Esophagus squamous epithelium (tissue), 5 donors: ENCODE measurements at regions not wholly inside any gene's neighbourhood (a gene's known extent, or its start where the extent isn't known, plus 50 kb on each side); places are given as distances from the start of the nearest gene placed in this dataset.

ENCODE experiments used
- DNase-seq: peaks from one replicate; lab custom pipeline; 2025; lab: John Stamatoyannopoulos, UW
- H3K27ac ChIP-seq, 4 donors: fragments of 200-600 bp; sonication (generic); one replicate each; pipeline ENCODE4 v1.5.1; 2016 to 2019; ENCODE audit warnings: mild to moderate bottlenecking in 1 of 4
- H3K27me3 ChIP-seq, 4 donors: fragments of 200-600 bp; sonication (generic); 1 replicate in 3 of 4; 2 replicates in 1 of 4; pipeline versions ENCODE4 v1.5.1 to v1.6.0; 2017 to 2021; ENCODE audit warnings: antibody characterized with exemption in 1 of 4
- H3K36me3 ChIP-seq, 3 donors: fragments of 200-600 bp; sonication (generic); one replicate each; pipeline ENCODE4 v1.5.1; 2016 to 2019
- H3K4me1 ChIP-seq, 3 donors: fragments of 200-600 bp; sonication (generic); one replicate each; pipeline ENCODE4 v1.5.1; 2017 to 2019
- H3K4me3 ChIP-seq, 4 donors: fragments of 200-600 bp; sonication (generic); 1 replicate in 3 of 4; 2 replicates in 1 of 4; pipeline ENCODE4 v1.5.1; 2016 to 2019; ENCODE audit warnings: mild to moderate bottlenecking in 2 of 4, moderate library complexity in 1 of 4
- H3K9me3 ChIP-seq, 3 donors: fragments of 200-600 bp; sonication (generic); one replicate each; pipeline ENCODE4 v1.5.1; 2016 to 2019
- CTCF ChIP-seq, 6 experiments: fragments of 450-650 bp in 4 of 6; fragments of 200-600 bp in 2 of 6; sonication (generic) in 2 of 6; IDR thresholded peaks; one replicate each; pipeline ENCODE4 v1.5.1; 2016 to 2019; ENCODE audit warnings: antibody characterized with exemption in 6 of 6, mild to moderate bottlenecking in 4 of 6, moderate library complexity in 4 of 6
- POLR2A ChIP-seq, 4 donors: fragments of 450-650 bp; IDR thresholded peaks; one replicate each; pipeline ENCODE4 v1.6.1; 2017; ENCODE audit warnings: antibody characterized with exemption in 4 of 4, mild to moderate bottlenecking in 4 of 4, moderate library complexity in 3 of 4
- WGBS, 2 donors: methylation state at CpG; one replicate each; pipeline ENCODE4 v1.1.5; 2018; 5-methylcytosine and 5-hydroxymethylcytosine counted together
- intact Hi-C: fragments of 100-400 bp; cut with DNase I; formaldehyde crosslinking; loops from one replicate; pipeline ENCODE4 v1.15.0; 2022
- donor health status: DM: yes; HTN: yes; CAD: no.

GRCh38 chr5:159786901-159787691 lies 129.2 kb upstream of the ADRA1B start:
- intact Hi-C loops: no loop called here
- peak overlapping the region in 2 of 4 donors; percentile 11 to 76 for H3K27ac ChIP-seq
- no peak overlapping the region for H3K4me3 ChIP-seq
- DNase-seq: no peak
- WGBS, 2 donors: 72 to 80% methylated on average over 9 to 14 of the region's 14 CpGs
- peaks cover 0 to 22% (median 6%) of the 10 kb centered on the region in 3 donors for H3K4me1 ChIP-seq
- no peaks in the 10 kb centered on the region for H3K27me3 ChIP-seq
- H3K36me3 ChIP-seq: no peaks in the 10 kb centered on the region
- no peaks in the 10 kb centered on the region for H3K9me3 ChIP-seq
- TF ChIP-seq POLR2A (IDR thresholded peaks at IDR 0.05): no peak

GRCh38 chr5:159787837-159788236 lies 128.4 kb upstream of the ADRA1B start:
- intact Hi-C loops: no loop called here
- Histone ChIP-seq H3K27ac (peak overlapping the region in 3 of 4 donors; percentile 40 to 76 (median 59)), H3K36me3 (no peaks in the 10 kb centered on the region), H3K9me3 (no peaks in the 10 kb centered on the region), H3K27me3 (no peaks in the 10 kb centered on the region), H3K4me1 (peaks cover 0 to 22% (median 6%) of the 10 kb centered on the region in 3 donors), H3K4me3 (no peak overlapping the region)
- no peak for DNase-seq
- WGBS, 2 donors: 58 to 70% methylated on average over 1 to 2 of the region's 2 CpGs
- no peak for TF ChIP-seq POLR2A (IDR thresholded peaks at IDR 0.05)
- TF ChIP-seq CTCF (IDR thresholded peaks at IDR 0.05): no peak

- no peaks in the 10 kb centered on the region for H3K27me3 ChIP-seq
- TF ChIP-seq CTCF (IDR thresholded peaks at IDR 0.05) (no peak), POLR2A (IDR thresholded peaks at IDR 0.05) (no peak)
- peak overlapping the region in 1 of 4 donors; percentile 19 for H3K27ac ChIP-seq
- H3K36me3 ChIP-seq: no peaks in the 10 kb centered on the region
- no peak overlapping the region for H3K4me3 ChIP-seq
- H3K9me3 ChIP-seq: no peaks in the 10 kb centered on the region
- 65 to 80% methylated on average over 2 to 4 of the region's 5 CpGs for WGBS, 2 donors
- no peak for DNase-seq
- intact Hi-C loops: no loop called here
- H3K4me1 ChIP-seq: peaks cover 0 to 22% (median 6%) of the 10 kb centered on the region in 3 donors
Measured at GRCh38 chr5:159788835-159789331, 127.4 kb upstream of the ADRA1B start.

- Histone ChIP-seq H3K4me1 (peaks cover 0 to 17% (median 6%) of the 10 kb centered on the region in 3 donors), H3K4me3 (no peak overlapping the region), H3K27me3 (no peaks in the 10 kb centered on the region), H3K27ac (no peak overlapping the region), H3K36me3 (no peaks in the 10 kb centered on the region), H3K9me3 (no peaks in the 10 kb centered on the region)
- WGBS, 2 donors: 47 to 63% methylated on average over 2 of the region's 2 CpGs
- no peak for DNase-seq
- TF ChIP-seq CTCF (IDR thresholded peaks at IDR 0.05) (no peak), POLR2A (IDR thresholded peaks at IDR 0.05) (no peak)
- intact Hi-C loops: no loop called here
Measured at GRCh38 chr5:159792180-159792579, 124.1 kb upstream of the ADRA1B start.

GRCh38 chr5:159797261-159797970 lies 118.9 kb upstream of the ADRA1B start:
- intact Hi-C loops: no loop called here

More at GRCh38 chr5:159797261-159797970, 118.9 kb upstream of the ADRA1B start:
- Histone ChIP-seq H3K36me3 (no peaks in the 10 kb centered on the region), H3K4me1 (no peaks in the 10 kb centered on the region), H3K27me3 (peaks cover 0 to 5% (median 0%) of the 10 kb centered on the region in 4 donors), H3K27ac (no peak overlapping the region), H3K4me3 (no peak overlapping the region), H3K9me3 (no peaks in the 10 kb centered on the region)
- DNase-seq: no peak
- TF ChIP-seq POLR2A (IDR thresholded peaks at IDR 0.05) (no peak), CTCF (IDR thresholded peaks at IDR 0.05) (no peak)
- 83 to 91% methylated on average over 4 of the region's 4 CpGs for WGBS, 2 donors
